Stimulated activated CD4-positive, alpha-beta T cell treated with anti-CD3 and anti-CD28 coated beads, Interleukin-12 subunit alpha, Interleukin-12 subunit beta, amount 100 ng/mL, for 48 hours (primary cell): ENCODE measurements at regions not wholly inside any gene's neighbourhood (a gene's known extent, or its start where the extent isn't known, plus 50 kb on each side); places are given as distances from the start of the nearest gene placed in this dataset.
"Not testable (repeated sequence)": the region's sequence is repeated elsewhere in the genome, so short reads cannot be mapped to it uniquely, and the experiment has no call there.

Source experiments
- DNase-seq, 3 donors: peaks; one replicate each; pipeline ENCODE4 v3.0.0-alpha.2; 2020; ENCODE audit warnings: low read depth in 2 of 3, low spot score in 1 of 3

DNA sequence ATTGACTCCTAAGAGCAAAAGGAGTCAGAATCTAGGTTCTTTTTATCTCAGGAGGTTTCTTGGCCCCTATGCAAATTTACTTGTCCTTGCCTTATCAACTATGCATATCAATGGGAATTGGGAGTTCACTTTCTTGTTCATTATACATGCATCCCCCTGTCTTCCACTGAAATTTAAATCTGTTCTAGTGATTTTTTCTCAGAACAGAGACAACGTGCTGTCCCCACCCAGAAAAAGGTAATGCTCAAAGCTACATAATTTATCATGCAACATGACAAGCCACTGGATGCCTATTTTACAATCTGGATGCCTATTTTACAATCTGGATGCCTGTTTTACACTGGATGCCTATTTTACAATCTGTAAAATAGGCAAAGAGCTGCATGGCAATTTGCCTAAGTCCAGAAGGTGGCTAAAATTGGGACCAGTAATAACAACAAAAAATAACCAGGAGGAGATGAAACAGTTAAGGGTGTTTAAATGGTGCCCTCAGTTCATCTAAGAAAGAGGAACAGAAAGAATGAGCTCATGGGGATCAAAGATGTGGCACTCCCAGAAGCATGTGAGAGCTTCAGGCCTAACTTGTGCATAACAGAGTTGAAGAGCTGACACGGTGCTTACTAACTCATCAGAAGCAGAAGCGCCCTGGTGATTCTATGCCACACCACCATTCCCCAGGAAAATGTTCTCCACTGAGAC is 537.8 kb upstream of the BOD1L1 start:
- no peak for DNase-seq

DNA sequence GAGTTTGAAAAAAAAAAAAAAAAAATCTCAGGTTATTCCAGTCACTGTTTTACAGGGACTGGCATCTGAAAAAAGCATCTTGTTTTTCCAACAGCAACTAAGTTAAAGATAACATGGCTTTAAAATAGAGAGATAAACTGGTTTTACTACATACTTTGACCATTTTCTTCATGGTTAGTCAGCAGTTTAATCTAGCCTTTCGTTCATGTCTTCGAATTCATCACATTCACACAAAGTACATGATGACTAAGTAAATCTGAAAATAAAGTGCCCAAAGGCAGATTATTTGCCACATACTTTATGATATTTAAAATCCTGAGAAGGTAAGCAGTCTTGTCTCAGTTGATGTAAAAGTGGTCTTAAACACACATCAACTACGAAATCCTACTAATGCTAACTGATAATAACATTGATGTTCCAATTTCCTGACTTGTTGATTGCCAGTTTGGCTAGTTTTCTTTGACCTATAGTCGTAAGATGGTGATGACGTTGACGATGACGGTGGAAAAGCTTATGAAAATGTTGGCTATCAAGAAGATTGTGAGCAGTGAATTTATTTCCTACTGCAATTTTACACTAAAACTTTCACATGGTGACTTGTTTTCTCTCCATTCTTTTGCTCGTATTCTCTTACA is 540.5 kb upstream of the BOD1L1 start:
- no peak for DNase-seq

DNA sequence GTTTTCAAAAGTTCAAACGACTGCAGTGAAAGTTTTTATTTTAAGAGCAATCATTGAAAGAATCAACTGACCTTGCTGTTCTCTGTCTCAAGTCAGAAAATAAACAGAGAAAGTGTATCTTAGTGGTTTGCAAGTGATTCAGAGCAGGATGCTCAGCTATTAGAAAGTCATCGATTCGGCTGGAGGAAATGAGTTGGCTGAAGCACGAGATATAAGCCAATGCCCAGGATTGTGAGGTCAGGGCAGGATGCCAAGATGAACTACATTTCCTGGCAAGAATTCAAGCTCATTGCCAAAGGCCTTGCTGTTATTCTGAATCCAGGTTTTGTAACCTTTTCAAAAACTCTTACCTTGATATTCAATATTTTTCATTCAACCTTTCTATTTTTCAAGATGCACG is 541.4 kb upstream of the BOD1L1 start:
- DNase-seq = no peak

DNA sequence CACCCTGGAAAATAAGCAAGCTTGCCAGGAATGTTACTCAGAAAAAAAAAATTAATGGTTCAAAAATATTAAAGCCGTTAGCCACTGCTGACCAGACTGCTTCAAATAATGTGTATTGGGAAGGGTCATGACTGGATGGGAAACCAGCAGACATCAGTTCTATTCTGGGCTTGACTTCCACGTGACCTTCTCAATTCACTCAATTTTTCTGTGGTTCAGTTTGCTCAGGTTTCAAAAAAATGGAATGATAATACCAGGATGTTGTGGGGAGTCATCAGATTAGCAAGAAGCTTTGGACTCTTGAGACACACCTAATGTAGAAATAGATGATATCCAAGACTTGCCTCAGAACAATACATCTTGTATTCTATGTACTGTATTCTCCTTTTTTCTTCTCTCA is 541.9 kb upstream of the BOD1L1 start:
- no peak for DNase-seq

DNA sequence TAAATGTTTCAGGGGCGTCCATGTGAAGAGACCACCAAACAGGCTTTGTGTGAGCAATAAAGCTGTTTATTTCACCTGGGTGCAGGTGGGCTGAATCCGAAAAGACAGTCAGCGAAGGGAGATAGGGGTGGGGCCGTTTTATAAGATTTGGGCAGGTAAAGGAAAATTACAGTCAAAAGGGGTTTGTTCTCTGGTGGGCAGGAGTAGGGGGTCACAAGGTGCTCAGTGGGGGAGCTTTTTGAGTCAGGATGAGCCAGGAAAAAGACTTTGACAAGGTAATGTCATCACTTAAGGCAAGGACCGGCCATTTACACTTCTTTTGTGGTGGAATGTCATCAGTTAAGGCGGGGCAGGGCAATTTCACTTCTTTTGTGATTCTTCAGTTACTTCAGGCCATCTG is 542.4 kb upstream of the BOD1L1 start:
- not testable (repeated sequence) for DNase-seq

DNA sequence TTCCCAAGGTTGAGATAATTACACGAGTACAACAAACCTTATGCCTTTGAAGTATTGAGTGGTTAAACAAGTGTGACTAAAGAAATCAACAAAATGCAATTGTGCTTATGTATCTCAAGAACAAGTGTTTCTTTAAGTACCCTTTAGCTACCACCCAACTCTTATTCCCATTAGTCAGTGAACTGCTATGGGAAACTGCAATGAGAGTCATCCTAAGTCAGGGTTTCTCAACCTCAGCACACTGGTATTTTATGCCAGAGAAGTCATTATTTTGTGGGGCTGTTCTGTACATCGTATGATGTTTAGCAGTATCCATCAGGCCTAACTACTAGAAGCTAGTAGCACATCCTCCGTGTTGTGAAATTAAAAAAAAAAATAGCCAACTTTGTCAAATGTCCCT is 549.1 kb upstream of the BOD1L1 start:
- no peak for DNase-seq

DNA sequence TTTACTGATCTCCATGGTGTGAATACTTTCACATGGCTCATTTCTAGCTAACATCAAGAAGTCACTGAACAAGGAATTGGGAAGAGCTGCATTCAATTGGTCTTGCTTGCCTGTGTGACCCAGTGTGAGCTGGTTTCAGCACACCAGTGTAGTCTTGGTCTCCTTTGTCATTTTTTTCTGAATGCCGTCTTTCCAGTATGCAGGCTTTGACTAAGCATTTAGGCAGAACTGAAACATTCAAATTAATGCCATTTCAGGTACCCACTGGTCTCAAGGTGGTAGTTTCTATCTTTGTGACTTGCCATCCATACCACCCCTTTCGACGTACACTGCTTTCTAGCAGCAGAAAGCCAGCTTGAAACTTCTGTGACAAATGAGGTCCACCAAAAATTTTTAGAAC is 550.5 kb upstream of the BOD1L1 start:
- DNase-seq = no peak

DNA sequence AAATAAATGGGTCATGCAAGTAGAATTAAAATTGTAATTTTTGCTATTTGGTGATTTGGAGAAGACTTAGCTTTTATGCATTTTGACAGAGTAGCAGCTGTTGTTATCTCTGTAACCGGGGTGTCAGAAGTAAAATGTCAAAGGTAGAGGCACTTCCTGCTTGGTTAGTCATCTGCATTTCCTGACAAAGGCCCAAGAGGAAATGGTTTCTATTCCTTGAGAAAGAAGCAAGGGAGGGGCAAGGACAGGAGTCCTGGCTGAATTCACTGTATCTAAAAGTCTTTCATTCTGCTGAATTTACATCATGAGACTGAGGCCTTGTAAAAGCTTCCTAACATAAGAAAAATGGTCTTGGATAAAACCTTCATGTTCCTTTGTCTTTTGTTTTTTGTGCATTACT is 550.9 kb upstream of the BOD1L1 start:
- DNase-seq = no peak

DNA sequence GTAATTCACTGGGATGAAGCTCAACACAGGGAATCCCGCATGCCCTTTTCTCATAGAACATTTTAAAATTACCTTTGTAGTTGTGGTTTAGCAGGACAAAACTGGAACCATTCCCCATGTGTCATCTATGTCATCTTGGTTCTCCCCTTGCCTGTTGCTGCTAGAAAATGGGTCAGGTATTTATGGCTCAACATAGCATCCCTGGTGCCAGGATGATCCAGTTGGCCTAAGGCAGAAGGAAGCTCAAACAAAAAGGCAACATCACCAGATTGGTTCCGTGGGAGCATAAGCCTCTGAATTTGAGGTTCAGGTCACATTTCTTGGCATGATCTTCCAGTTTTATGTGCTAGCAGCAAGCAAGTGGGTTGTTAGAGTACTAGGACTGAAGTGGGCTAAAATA is 552.6 kb upstream of the BOD1L1 start:
- DNase-seq = no peak

DNA sequence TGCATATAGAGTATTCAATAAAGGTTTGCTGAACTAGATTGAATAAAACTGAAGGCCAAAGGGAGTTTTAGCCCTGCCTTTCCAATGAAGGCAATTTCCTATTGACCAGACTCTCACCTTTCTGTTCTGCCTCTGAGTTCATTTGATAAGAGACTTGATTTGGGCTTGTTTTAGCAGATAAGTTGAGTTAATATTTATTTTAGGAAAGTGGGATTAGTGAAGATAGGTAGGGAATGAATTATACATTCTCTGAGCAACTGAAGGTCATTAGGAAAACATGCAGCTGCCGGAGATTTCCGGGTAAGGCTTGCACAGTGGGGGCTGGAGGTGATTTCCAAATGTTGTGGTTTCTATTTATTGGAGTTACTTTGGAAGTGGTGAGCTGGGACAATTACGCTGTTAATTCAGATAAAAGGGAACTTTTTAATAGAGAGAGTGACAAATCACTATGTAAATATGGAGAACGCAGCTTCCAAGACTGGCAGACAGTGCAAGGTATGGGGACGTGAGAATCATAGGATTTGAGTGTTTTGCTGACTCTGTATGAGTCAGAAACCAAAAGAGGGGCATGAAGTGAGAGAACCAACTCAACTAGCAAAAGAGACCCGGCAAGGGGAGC is 553.6 kb upstream of the BOD1L1 start:
- DNase-seq = no peak

DNA sequence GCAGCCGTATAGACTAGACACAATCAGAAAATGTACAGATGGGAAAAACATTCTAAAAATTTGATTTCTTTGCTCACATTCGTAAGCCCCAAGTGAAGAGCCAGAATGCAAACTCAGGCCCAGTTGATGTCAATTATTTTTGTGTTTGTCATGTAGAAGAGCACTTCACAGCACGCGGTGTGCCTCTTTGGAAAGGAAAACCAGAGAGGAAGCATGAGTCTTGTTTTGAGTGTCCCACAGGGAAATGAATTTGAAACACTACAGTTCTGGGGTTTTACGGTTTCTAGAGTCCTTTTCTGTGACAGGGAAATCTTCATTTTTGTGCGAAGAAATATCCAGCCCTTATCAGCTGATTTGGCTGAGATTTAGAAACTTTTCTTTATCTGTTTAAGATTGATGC is 554.6 kb upstream of the BOD1L1 start:
- DNase-seq = no peak

DNA sequence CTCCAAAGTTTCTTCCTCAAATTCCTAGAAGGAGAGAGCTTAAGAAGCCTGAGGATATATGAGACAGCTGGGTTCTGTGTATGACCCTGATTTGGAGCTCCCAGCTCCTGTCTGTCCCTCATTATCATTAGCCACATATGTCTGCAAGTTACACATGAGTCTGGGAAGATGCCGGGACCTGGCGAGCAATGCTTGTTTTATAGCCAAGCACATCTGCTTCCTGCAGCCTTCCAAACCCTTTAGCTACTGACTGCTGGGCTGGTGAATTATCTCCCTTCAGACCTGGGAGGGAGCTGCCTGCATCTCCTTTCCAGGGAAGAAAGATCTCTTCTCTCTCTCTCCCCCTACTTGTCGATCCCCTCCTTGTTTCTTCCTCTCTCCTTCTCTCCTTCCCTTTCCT is 556.7 kb upstream of the BOD1L1 start:
- DNase-seq = no peak

DNA sequence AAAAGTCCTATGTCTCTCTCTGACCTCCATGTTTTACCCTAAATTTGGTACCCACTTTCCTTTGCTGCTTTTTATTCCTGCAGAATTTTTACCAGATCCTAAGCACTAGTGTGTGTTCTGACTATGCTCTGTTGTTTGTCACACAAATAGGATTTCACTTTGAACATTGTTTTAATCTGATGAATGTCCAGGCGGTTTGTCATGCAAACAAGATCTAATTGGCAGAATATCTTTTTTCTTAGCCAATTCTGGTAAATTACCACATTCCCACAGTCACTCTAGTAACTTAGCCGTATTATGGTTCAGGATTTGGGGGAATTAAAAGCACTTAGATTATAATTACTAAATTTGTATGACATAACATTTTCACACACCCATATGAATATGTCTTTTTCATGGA is 557.2 kb upstream of the BOD1L1 start:
- no peak for DNase-seq

DNA sequence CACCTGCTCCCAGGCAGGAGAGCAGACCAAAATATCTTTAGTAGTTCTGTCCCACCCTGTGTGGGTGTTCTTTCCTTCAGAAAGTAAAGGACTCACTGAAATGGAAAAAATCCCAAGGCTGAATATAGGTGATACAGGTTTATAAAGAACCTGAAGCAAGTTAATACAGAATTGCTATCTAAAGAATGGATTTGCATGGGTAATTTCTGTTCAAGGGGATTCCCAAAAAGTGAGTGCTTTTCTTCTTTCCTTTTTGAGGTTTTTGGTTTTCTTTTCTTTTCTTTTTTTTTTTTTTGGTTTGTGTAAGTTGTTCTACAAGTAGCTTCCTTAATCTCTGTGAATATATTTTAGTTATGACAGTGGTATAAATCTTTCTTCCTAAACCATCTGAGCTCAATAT is 560.7 kb upstream of the BOD1L1 start:
- no peak for DNase-seq

DNA sequence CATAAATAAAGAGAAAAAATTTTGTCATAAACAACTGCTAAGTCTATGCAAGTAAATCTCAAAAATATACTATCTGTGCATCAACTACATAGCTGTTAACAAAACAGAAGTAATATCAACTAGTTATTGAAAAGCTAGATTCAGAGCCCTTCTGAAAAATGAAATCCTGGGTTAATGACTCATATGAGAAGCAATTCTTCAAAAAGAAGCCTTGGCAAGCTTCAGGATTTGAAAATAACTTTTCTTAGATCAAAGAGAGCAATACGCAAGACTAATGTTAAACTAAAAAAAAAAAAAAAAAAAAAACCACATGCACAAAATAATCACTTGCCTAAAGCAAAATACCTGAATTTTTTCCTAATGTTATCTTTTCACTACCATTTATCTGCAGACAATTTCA is 566.1 kb upstream of the BOD1L1 start:
- no peak for DNase-seq

DNA sequence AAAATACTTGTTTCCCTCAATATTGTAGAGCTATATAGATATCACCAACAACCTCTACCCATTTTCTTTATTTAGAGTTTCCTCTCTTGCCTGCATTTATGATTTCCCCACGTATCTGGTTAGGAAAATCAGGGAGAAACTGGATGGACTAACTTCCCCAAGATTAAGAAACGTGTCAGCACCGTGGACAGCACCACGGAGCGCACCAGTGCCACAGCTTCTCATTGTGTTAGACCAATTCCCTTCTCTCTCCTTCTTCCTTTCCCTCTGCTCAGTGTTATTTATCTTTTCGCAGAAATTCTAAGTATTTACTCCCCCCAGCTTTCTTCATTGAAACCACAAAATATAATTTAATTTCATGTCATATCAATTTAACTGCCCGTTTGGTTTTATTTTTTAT is 568.6 kb upstream of the BOD1L1 start:
- no peak for DNase-seq

DNA sequence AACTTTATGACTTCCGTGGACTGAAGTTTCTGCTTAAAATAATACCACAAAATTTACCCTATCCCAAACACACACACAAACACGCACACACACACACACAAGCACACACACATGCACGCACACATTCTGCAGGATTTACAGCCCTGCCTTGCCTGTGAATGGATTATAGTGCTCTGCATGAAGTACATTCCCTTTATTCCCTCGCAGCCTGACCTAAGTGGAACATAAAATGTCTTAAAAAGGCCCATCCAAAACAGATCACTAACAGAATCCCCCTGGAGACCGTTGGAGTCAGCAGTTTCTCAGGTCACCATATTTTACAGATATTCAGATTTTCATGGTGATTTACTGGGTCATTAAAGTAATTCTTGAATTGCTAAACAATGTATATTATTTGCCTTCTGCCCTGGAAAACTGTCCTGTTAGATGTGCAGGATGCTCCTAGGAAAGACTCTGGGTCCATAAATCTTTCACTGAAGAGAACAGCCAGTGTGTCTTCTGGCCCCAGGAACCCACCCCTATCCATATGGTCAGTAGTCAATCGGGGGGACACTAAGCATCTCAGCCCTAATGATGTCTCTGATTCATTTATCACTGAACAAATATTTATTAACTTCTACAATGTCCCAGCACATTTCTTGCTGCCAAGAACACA is 587.7 kb upstream of the BOD1L1 start:
- DNase-seq = no peak

DNA sequence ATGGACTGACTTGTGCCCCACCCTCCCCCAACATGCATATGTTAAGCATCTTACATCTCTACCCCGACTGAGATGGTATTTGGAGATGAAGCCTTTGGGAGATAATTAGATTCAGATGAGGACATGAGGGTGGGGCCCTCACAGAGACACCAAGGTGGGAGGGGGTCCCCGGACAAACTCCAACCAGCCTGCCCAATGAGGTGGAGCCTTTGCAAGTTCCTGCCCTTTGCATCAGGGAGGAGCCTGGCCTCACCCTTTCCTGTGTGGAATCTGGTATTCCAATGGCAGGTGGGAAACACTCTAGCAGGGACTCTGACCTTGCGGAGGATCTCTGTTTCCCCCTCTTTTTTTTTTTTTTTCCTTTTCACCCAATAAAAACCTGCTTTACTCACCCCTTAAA is 589.9 kb upstream of the BOD1L1 start:
- DNase-seq = no peak

DNA sequence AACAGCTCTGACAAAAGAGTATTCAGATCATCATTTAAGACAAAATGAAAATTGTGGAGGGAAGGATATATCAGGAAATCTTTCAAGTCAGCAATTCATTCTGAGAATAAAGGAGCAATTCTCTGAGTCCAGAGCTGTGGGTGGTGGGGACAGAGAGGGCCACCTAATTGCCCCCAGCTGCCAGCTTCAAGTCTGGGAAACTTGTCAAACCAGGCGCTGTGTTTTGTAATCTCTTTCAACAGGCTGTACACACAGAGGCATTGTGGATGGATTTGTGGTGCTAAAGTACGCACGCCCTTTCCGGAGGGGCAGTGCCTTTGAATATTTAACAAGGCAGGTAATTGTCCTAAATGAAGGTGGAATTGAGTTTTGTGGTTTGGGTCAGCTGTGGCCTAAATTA is 591.1 kb upstream of the BOD1L1 start:
- no peak for DNase-seq

DNA sequence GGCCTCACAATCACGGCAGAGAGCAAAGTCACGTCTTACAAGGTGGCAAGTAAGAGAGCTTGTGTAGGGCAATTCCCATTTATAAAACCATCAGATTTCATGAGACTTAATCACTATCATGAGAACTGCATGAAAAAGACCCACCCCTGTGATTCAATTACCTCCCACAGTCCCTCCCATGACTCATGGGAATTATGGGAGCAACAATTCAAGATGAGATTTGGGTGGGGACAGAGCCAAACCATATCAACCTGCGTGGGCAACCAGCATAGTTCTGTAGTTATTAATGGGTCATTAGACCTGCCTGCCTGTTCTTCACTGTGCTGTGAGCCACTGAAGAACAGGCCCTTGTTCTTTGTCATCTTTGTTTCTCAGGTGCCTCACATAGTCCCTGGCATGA is 593.7 kb upstream of the BOD1L1 start:
- DNase-seq = no peak

DNA sequence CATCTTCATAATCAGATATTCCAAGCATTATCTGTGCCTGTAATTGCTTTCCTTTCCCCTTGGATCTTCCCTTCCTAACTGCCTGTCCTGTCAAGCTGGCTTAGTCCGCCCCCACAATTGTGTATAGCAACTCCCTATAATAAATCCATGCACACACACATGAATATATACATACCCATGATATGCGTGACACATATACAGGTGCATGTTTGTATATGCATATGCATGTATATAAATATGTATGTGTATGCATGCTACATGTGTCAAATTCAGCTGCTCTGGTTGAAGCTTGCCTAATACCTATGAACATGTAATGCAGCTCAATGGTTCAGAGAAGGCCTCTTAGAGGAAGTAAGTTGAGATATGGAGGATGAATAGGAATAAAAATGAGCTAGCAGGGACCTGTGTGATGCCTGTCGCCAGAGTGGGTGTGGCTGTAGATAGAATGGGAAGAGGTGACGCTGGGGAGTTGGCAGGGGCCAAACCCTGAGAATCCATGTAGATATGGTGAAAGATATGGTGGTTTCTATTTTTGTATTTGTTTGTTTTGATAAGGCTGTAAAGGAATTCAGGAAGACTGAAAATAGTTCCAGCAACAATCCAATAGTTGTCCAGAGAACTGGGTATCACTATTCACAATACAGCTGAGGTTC is 595.0 kb upstream of the BOD1L1 start:
- no peak for DNase-seq

DNA sequence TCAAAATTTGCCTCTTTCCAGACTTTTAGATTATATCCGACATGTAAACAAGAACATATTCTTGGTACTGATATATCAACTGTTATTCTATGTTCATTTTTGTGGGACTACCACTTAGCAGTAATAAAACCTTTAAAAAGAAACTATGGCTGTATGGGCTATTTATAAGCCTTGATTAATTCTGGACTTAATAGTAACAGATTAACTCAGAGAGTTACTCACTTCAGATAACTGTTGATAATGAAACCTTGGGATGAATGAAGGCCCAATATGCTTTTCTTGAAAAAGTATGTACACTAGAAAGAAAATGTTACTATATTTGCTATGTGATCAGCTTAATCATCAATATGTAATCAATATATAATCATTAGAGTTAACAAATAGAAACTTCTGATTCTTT is 595.9 kb upstream of the BOD1L1 start:
- no peak for DNase-seq
